Spleen (tissue), 11 donors: ENCODE measurements at regions not wholly inside any gene's neighbourhood (a gene's known extent, or its start where the extent isn't known, plus 50 kb on each side); places are given as distances from the start of the nearest gene placed in this dataset.

Source experiments
- DNase-seq: peaks from one replicate; pipeline ENCODE4 v3.0.0-alpha.2; 2020
- H3K27ac ChIP-seq, 8 donors: fragments of 200-600 bp; sonication (generic) in 7 of 8; 1 replicate in 4 of 8; 2 replicates in 4 of 8; pipeline versions ENCODE4 v1.5.0 to v1.8.0; 2016 to 2021; ENCODE audit warnings: inconsistent platforms in 4 of 8, mild to moderate bottlenecking in 4 of 8, moderate library complexity in 1 of 8
- H3K27me3 ChIP-seq, 7 donors: fragments of 200-600 bp; sonication (generic) in 6 of 7; replicated peaks in 1 of 7; 1 replicate in 4 of 7; 2 replicates in 3 of 7; pipeline versions ENCODE4 v1.5.0 to v1.8.0; 2016 to 2021; ENCODE audit warnings: inconsistent platforms in 3 of 7, mild to moderate bottlenecking in 1 of 7
- H3K36me3 ChIP-seq, 6 donors: fragments of 200-600 bp; sonication (generic) in 5 of 6; 1 replicate in 4 of 6; 2 replicates in 2 of 6; pipeline versions ENCODE4 v1.5.0 to v1.8.0; 2016 to 2021; ENCODE audit warnings: inconsistent platforms in 2 of 6
- H3K4me1 ChIP-seq, 6 donors: fragments of 200-600 bp; sonication (generic) in 5 of 6; 1 replicate in 3 of 6; 2 replicates in 3 of 6; pipeline versions ENCODE4 v1.5.0 to v1.8.0; 2016 to 2021; ENCODE audit warnings: inconsistent platforms in 3 of 6
- H3K4me3 ChIP-seq, 8 donors: fragments of 200-600 bp; sonication (generic) in 7 of 8; 1 replicate in 4 of 8; 2 replicates in 4 of 8; pipeline versions ENCODE4 v1.5.0 to v1.8.0; 2016 to 2021; ENCODE audit warnings: inconsistent platforms in 4 of 8, mild to moderate bottlenecking in 4 of 8, moderate library complexity in 2 of 8
- H3K9me3 ChIP-seq, 8 donors: fragments of 200-600 bp; sonication (generic) in 7 of 8; 1 replicate in 4 of 8; 2 replicates in 4 of 8; pipeline versions ENCODE4 v1.5.0 to v1.8.0; 2016 to 2021; ENCODE audit warnings: inconsistent platforms in 4 of 8
- CTCF ChIP-seq, 11 experiments: fragments of 200-600 bp in 7 of 11; fragments of 450-650 bp in 4 of 11; sonication (generic) in 4 of 11; IDR thresholded peaks in 8 of 11; conservative IDR thresholded peaks in 3 of 11; 1 replicate in 7 of 11; 2 replicates in 4 of 11; pipeline versions ENCODE4 v1.4.0 to v1.8.0; 2016 to 2021; ENCODE audit warnings: antibody characterized with exemption in 11 of 11, inconsistent platforms in 4 of 11, mild to moderate bottlenecking in 1 of 11
- POLR2A ChIP-seq, 3 donors: fragments of 450-650 bp; IDR thresholded peaks; one replicate each; pipeline ENCODE4 v1.5.1; 2017; ENCODE audit warnings: antibody characterized with exemption in 3 of 3, mild to moderate bottlenecking in 1 of 3
- POLR2AphosphoS5 ChIP-seq, 3 donors: sonication (generic); formaldehyde crosslinking; IDR thresholded peaks; one replicate each; pipeline ENCODE4 v1.5.1; 2017; ENCODE audit warnings: antibody characterized with exemption in 3 of 3
- WGBS, 5 donors: extraction: QIAGEN DNeasy Blood & Tissue Kit in 3 of 5; methylation state at CpG; one replicate each; pipeline versions ENCODE4 v1.1.5 to v1.1.7; 2013 to 2018; 5-methylcytosine and 5-hydroxymethylcytosine counted together
- intact Hi-C: fragments of 100-400 bp; cut with DNase I; formaldehyde crosslinking; loops from one replicate; pipeline ENCODE4 v1.15.0; 2023; ENCODE audit warnings: low total_unique reads
- donor health status: healthy with polysubstance abuse.
- donor health status: DM: no; HTN: no; CAD: no; lungs with moderate emphysema.
- donor health status: DM: no; HTN: no; CAD: no.
- donor health status: Bipolar disorder and iron deficiency.
- donor health status: healthy.
- donor health status: DM: no; HTN: no; CAD: no.
- donor health status: DM: yes; HTN: yes; CAD: no.

GRCh38 chr19:5232798-5233505, 107.7 kb downstream of the PTPRS start:
- Histone ChIP-seq H3K9me3 (peaks cover 0 to 5% (median 0%) of the 10 kb centered on the region in 8 donors), H3K4me3 (no peak overlapping the region), H3K36me3 (peaks cover 0 to 10% (median 0%) of the 10 kb centered on the region in 6 donors), H3K4me1 (peaks cover 0 to 13% (median 4%) of the 10 kb centered on the region in 6 donors), H3K27ac (no peak overlapping the region), H3K27me3 (peaks cover 0 to 22% (median 0%) of the 10 kb centered on the region in 7 donors)
- intact Hi-C loops: no loop called here
- TF ChIP-seq CTCF (IDR thresholded peaks at IDR 0.05 in 8 of 11, conservative IDR thresholded peaks at IDR 0.05 in 3 of 11) (no peak), POLR2A (IDR thresholded peaks at IDR 0.05) (no peak), POLR2AphosphoS5 (IDR thresholded peaks at IDR 0.05) (no peak)
- WGBS, 5 donors: 95 to 98% (median 96%) methylated on average over 11 to 12 of the region's 12 CpGs
- DNase-seq: no peak

- Histone ChIP-seq H3K4me3 (no peak overlapping the region), H3K27ac (no peak overlapping the region), H3K27me3 (peaks cover 0 to 22% (median 0%) of the 10 kb centered on the region in 7 donors), H3K4me1 (peaks cover 0 to 13% (median 4%) of the 10 kb centered on the region in 6 donors), H3K9me3 (peaks cover 0 to 5% (median 0%) of the 10 kb centered on the region in 8 donors), H3K36me3 (peaks cover 0 to 4% (median 0%) of the 10 kb centered on the region in 6 donors)
- 85 to 98% (median 90%) methylated on average over 5 of the region's 5 CpGs for WGBS, 5 donors
- no peak for DNase-seq
- intact Hi-C loops: no loop called here
- TF ChIP-seq CTCF (IDR thresholded peaks at IDR 0.05 in 8 of 11, conservative IDR thresholded peaks at IDR 0.05 in 3 of 11) (no peak), POLR2A (IDR thresholded peaks at IDR 0.05) (no peak), POLR2AphosphoS5 (IDR thresholded peaks at IDR 0.05) (no peak)
These were observed 108.5 kb downstream of the PTPRS start for GRCh38 chr19:5231857-5232678.

GRCh38 chr19:5230730-5231555, 109.7 kb downstream of the PTPRS start:
- H3K27ac ChIP-seq: no peak overlapping the region
- WGBS, 5 donors: 93 to 96% (median 95%) methylated on average over 40 to 41 of the region's 41 CpGs
- no peak for DNase-seq
- H3K4me1 ChIP-seq: peaks cover 0 to 13% (median 4%) of the 10 kb centered on the region in 6 donors
- no peak overlapping the region for H3K4me3 ChIP-seq
- peaks cover 0 to 5% (median 0%) of the 10 kb centered on the region in 8 donors for H3K9me3 ChIP-seq
- no peak for TF ChIP-seq POLR2AphosphoS5 (IDR thresholded peaks at IDR 0.05)
- no peak for TF ChIP-seq POLR2A (IDR thresholded peaks at IDR 0.05)
- no peak for TF ChIP-seq CTCF (IDR thresholded peaks at IDR 0.05 in 8 of 11, conservative IDR thresholded peaks at IDR 0.05 in 3 of 11)
- peaks cover 0 to 22% (median 0%) of the 10 kb centered on the region in 7 donors for H3K27me3 ChIP-seq
- intact Hi-C loops: no loop called here
- H3K36me3 ChIP-seq: peaks cover 0 to 4% (median 0%) of the 10 kb centered on the region in 6 donors
